Caco-2 (cell line): ENCODE measurements at regions not wholly inside any gene's neighbourhood (a gene's known extent, or its start where the extent isn't known, plus 50 kb on each side); places are given as distances from the start of the nearest gene placed in this dataset.
"Not testable (repeated sequence)": the region's sequence is repeated elsewhere in the genome, so short reads cannot be mapped to it uniquely, and the experiment has no call there.

Experiments used
- BruUV-seq: library from RNA; stranded (reverse); fragments of 400-500 nt; replicated peaks from 2 replicates; lab custom pipeline; 2021; lab: Mats Ljungman, UMichigan
- CTCF ChIA-PET: fragments of 300-600 bp; sonication (Branson Sonifier 250); formaldehyde crosslinking; loops from one replicate; lab custom pipeline; 2022; ENCODE audit warnings: antibody characterized with exemption; lab: Charles Lee
- POLR2A ChIA-PET: fragments of 300-600 bp; sonication (Branson Sonifier 250); formaldehyde crosslinking; loops from one replicate; lab custom pipeline; 2022; ENCODE audit warnings: antibody characterized with exemption; lab: Charles Lee
- DNase-seq, 2 experiments: peaks; one replicate each; pipeline versions ENCODE4 v3.0.0 to v3.0.0-alpha.2; 2020 to 2022
- H3K27me3 ChIP-seq: replicated peaks from 2 replicates; pipeline ENCODE4 v1.6.0; 2011; ENCODE audit warnings: low read length; ENCODE audit not compliant: control insufficient read depth, insufficient read depth
- H3K36me3 ChIP-seq: 2 replicates; pipeline ENCODE4 v1.5.1; 2011; ENCODE audit warnings: low read length; ENCODE audit not compliant: control insufficient read depth, insufficient read depth
- H3K4me1 ChIP-seq: fragments of 250-450 bp; sonication (Bioruptor Pico); 2 replicates; pipeline ENCODE4 v1.5.1; 2020; ENCODE audit warnings: mild to moderate bottlenecking
- H3K4me3 ChIP-seq: 2 replicates; pipeline ENCODE4 v1.5.1; 2011; ENCODE audit warnings: low read depth, mild to moderate bottlenecking, control low read depth, low read length
- H3K9me3 ChIP-seq: fragments of 250-450 bp; sonication (Bioruptor Pico); 2 replicates; pipeline ENCODE4 v1.5.1; 2020; ENCODE audit warnings: mild to moderate bottlenecking, moderate library complexity
- H3K27ac Mint-ChIP-seq: one replicate; pipeline ENCODE4 v1.8.0; 2022; ENCODE audit warnings: mixed read lengths; ENCODE audit not compliant: unreplicated experiment
- H3K27me3 Mint-ChIP-seq: one replicate; pipeline ENCODE4 v1.8.0; 2022; ENCODE audit warnings: mixed read lengths; ENCODE audit not compliant: insufficient read depth, unreplicated experiment
- H3K36me3 Mint-ChIP-seq: one replicate; pipeline ENCODE4 v1.8.0; 2022; ENCODE audit warnings: mild to moderate bottlenecking, mixed read lengths; ENCODE audit not compliant: insufficient read depth, unreplicated experiment
- H3K4me1 Mint-ChIP-seq: one replicate; pipeline ENCODE4 v1.8.0; 2022; ENCODE audit warnings: low read depth, mixed read lengths; ENCODE audit not compliant: unreplicated experiment
- H3K4me3 Mint-ChIP-seq: one replicate; pipeline ENCODE4 v1.8.0; 2022; ENCODE audit warnings: mild to moderate bottlenecking, moderate library complexity, mixed read lengths; ENCODE audit not compliant: unreplicated experiment
- H3K9me3 Mint-ChIP-seq: one replicate; pipeline ENCODE4 v1.8.0; 2022; ENCODE audit warnings: mixed read lengths; ENCODE audit not compliant: unreplicated experiment
- intact Hi-C: fragments of 100-400 bp; cut with micrococcal nuclease; formaldehyde crosslinking; loops from one replicate; pipeline ENCODE4 v1.10.0; 2022; ENCODE audit not compliant: unreplicated experiment

DNA sequence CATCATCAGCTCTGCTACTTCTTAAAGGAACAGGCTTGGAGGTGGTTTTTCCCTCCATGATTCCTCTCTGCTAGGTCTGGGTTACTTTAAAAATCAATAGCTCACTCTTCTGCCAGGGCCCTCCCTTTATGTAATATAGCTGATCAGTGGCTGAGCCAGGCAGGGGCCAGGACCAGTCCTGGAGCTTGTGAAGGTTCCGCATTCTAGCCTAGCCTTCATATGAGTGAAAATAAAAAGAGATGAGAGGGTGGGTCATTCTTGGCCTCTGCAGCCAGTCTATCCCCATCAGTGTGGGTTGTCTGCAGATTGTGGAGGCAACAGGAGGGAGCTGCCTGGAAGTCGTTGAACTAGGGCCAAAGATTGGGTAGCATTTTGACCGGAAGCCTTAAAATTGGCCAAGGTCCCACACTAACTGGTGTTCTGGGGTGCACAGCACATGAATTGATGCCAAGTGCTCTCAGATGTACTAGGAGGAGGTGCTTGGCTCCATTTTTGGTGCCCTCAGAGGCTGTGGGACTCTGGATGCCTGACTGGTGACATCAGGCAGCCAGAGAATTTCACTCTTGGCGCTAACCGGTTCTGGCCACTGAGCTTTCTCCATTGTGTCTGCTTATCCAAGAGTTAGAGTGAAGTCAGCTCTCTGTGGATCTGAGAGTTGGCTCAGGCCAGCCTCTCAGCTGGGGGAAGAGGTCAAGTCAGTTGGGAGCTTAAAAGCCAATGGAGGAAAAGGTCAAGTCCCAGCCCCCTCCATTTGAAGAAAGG, 93.7 kb upstream of the FAM72C start:
- H3K27me3 Mint-ChIP-seq, POLR2A ChIA-PET, H3K4me3 ChIP-seq, H3K4me1 ChIP-seq, H3K36me3 ChIP-seq, H3K9me3 ChIP-seq, H3K27ac Mint-ChIP-seq, intact Hi-C loops, H3K36me3 Mint-ChIP-seq, H3K4me1 Mint-ChIP-seq, H3K27me3 ChIP-seq, BruUV-seq, DNase-seq, CTCF ChIA-PET, H3K4me3 Mint-ChIP-seq, H3K9me3 Mint-ChIP-seq: not testable (repeated sequence)

- DNase-seq, H3K4me3 Mint-ChIP-seq, H3K36me3 Mint-ChIP-seq, H3K9me3 ChIP-seq, intact Hi-C loops, H3K27ac Mint-ChIP-seq, BruUV-seq, H3K4me3 ChIP-seq, POLR2A ChIA-PET, H3K4me1 Mint-ChIP-seq, H3K27me3 Mint-ChIP-seq, H3K27me3 ChIP-seq, H3K9me3 Mint-ChIP-seq, H3K36me3 ChIP-seq, CTCF ChIA-PET, H3K4me1 ChIP-seq: not testable (repeated sequence)
Measured at GRCh38 chr1:144049365-144049764, 77.6 kb upstream of the FAM72C start.

GRCh38 chr1:144046645-144047044, 74.9 kb upstream of the FAM72C start:
- CTCF ChIA-PET, H3K27ac Mint-ChIP-seq, BruUV-seq, H3K27me3 Mint-ChIP-seq, H3K4me3 ChIP-seq, H3K9me3 ChIP-seq, H3K36me3 Mint-ChIP-seq, H3K4me3 Mint-ChIP-seq, H3K4me1 Mint-ChIP-seq, H3K4me1 ChIP-seq, DNase-seq, intact Hi-C loops, POLR2A ChIA-PET, H3K9me3 Mint-ChIP-seq, H3K27me3 ChIP-seq, H3K36me3 ChIP-seq: not testable (repeated sequence)

GRCh38 chr1:144045751-144046546, 74.2 kb upstream of the FAM72C start:
- CTCF ChIA-PET, H3K4me3 ChIP-seq, H3K4me3 Mint-ChIP-seq, H3K27me3 ChIP-seq, H3K4me1 ChIP-seq, BruUV-seq, H3K27ac Mint-ChIP-seq, H3K9me3 Mint-ChIP-seq, H3K27me3 Mint-ChIP-seq, DNase-seq, H3K9me3 ChIP-seq, intact Hi-C loops, H3K4me1 Mint-ChIP-seq, H3K36me3 ChIP-seq, H3K36me3 Mint-ChIP-seq, POLR2A ChIA-PET: not testable (repeated sequence)

- H3K4me1 ChIP-seq, H3K27me3 ChIP-seq, H3K27ac Mint-ChIP-seq, H3K4me3 ChIP-seq, CTCF ChIA-PET, POLR2A ChIA-PET, H3K36me3 Mint-ChIP-seq, intact Hi-C loops, H3K36me3 ChIP-seq, H3K4me3 Mint-ChIP-seq, H3K9me3 ChIP-seq, BruUV-seq, H3K27me3 Mint-ChIP-seq, H3K4me1 Mint-ChIP-seq, DNase-seq, H3K9me3 Mint-ChIP-seq: not testable (repeated sequence)
Measured at GRCh38 chr1:144042251-144042650, 70.5 kb upstream of the FAM72C start.

GRCh38 chr1:144040293-144040692, 68.5 kb upstream of the FAM72C start:
- H3K4me1 Mint-ChIP-seq, H3K4me3 ChIP-seq, H3K9me3 Mint-ChIP-seq, H3K4me1 ChIP-seq, CTCF ChIA-PET, H3K36me3 Mint-ChIP-seq, H3K27me3 ChIP-seq, H3K4me3 Mint-ChIP-seq, H3K36me3 ChIP-seq, BruUV-seq, H3K27me3 Mint-ChIP-seq, POLR2A ChIA-PET, H3K9me3 ChIP-seq, intact Hi-C loops, H3K27ac Mint-ChIP-seq, DNase-seq: not testable (repeated sequence)

- H3K4me3 Mint-ChIP-seq, BruUV-seq, CTCF ChIA-PET, H3K9me3 Mint-ChIP-seq, H3K36me3 ChIP-seq, H3K36me3 Mint-ChIP-seq, H3K9me3 ChIP-seq, H3K27ac Mint-ChIP-seq, H3K4me1 Mint-ChIP-seq, DNase-seq, POLR2A ChIA-PET, H3K27me3 Mint-ChIP-seq, intact Hi-C loops, H3K4me1 ChIP-seq, H3K4me3 ChIP-seq, H3K27me3 ChIP-seq: not testable (repeated sequence)
Measured at GRCh38 chr1:144034045-144034444, 62.3 kb upstream of the FAM72C start.
